HepG2 (cell line): ENCODE measurements at regions not wholly inside any gene's neighbourhood (a gene's known extent, or its start where the extent isn't known, plus 50 kb on each side); places are given as distances from the start of the nearest gene placed in this dataset.

Experiments
- CREM ChIP-seq, 2 experiments: sonication (generic) in 1 of 2; formaldehyde crosslinking in 1 of 2; IDR thresholded peaks; 2 replicates each; pipeline versions ENCODE4 v1.4.0 to v1.6.1; 2016 to 2020; ENCODE audit warnings: antibody characterized with exemption in 1 of 2, mild to moderate bottlenecking in 1 of 2, missing genetic modification reagents in 1 of 2
- FOSL2 ChIP-seq: sonication (generic); formaldehyde crosslinking; IDR thresholded peaks from 2 replicates; pipeline ENCODE4 v1.4.0; 2020; ENCODE audit warnings: missing genetic modification reagents
- FOXM1 ChIP-seq: sonication (generic); formaldehyde crosslinking; IDR thresholded peaks from 2 replicates; pipeline ENCODE4 v1.5.0; 2020; ENCODE audit warnings: missing genetic modification reagents
- NONO ChIP-seq, 2 experiments: fragments of 450-650 bp in 1 of 2; sonication (generic) in 1 of 2; formaldehyde crosslinking in 1 of 2; IDR thresholded peaks in 1 of 2; conservative IDR thresholded peaks in 1 of 2; 2 replicates each; pipeline versions ENCODE4 v1.6.1 to v1.8.0; 2017 to 2022; ENCODE audit warnings: mild to moderate bottlenecking in 1 of 2, missing genetic modification reagents in 1 of 2, moderate library complexity in 1 of 2
- POLR2A ChIP-seq, 2 experiments: IDR thresholded peaks; 2 replicates each; pipeline ENCODE4 v1.6.1; 2011; ENCODE audit warnings: low read depth in 2 of 2, low read length in 2 of 2, mild to moderate bottlenecking in 1 of 2, moderate library complexity in 1 of 2; ENCODE audit not compliant: insufficient read depth in 1 of 2
- ZNF317 ChIP-seq: sonication (generic); formaldehyde crosslinking; IDR thresholded peaks from 2 replicates; pipeline ENCODE4 v1.5.0; 2020; ENCODE audit warnings: mild to moderate bottlenecking, missing genetic modification reagents
- TF ChIP-seq, protein P1 (sequence below): sonication (generic); formaldehyde crosslinking; IDR thresholded peaks from 2 replicates; pipeline ENCODE4 v1.4.0; 2020; ENCODE audit warnings: low read depth, mild to moderate bottlenecking, missing genetic modification reagents

- TF ChIP-seq NONO (IDR thresholded peaks at IDR 0.05) = no peak
- no peak for TF ChIP-seq NONO (CRISPR knock-in tag; conservative IDR thresholded peaks at IDR 0.05)
- no peak for TF ChIP-seq FOXM1 (CRISPR knock-in tag)
- TF ChIP-seq FOSL2 = no peak
- no peak for TF ChIP-seq ZNF317 (CRISPR knock-in tag)
- no peak for TF ChIP-seq CREM (IDR thresholded peaks at IDR 0.05)
- no peak for TF ChIP-seq CREM (CRISPR knock-in tag; IDR thresholded peaks at IDR 0.05)
- TF ChIP-seq, protein P1, sequence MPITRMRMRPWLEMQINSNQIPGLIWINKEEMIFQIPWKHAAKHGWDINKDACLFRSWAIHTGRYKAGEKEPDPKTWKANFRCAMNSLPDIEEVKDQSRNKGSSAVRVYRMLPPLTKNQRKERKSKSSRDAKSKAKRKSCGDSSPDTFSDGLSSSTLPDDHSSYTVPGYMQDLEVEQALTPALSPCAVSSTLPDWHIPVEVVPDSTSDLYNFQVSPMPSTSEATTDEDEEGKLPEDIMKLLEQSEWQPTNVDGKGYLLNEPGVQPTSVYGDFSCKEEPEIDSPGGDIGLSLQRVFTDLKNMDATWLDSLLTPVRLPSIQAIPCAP (CRISPR knock-in tag) = no peak
- TF ChIP-seq POLR2A (IDR thresholded peaks at IDR 0.05; ENCODE audit: insufficient read depth in 1 of 2, low read depth in 2 of 2, low read length in 2 of 2) = no peak
These were observed 895.3 kb upstream of the AMELY start for GRCh38 chrY:7806592-7807515.
